GM12864 (cell line): ENCODE measurements at regions not wholly inside any gene's neighbourhood (a gene's known extent, or its start where the extent isn't known, plus 50 kb on each side); places are given as distances from the start of the nearest gene placed in this dataset.

ENCODE experiments used
- DNase-seq: peaks from one replicate; pipeline ENCODE4 v3.0.0-alpha.2; 2011; ENCODE audit warnings: low read depth
- H3K4me3 ChIP-seq: 2 replicates; pipeline ENCODE4 v1.5.1; 2011; ENCODE audit warnings: mild to moderate bottlenecking, low read depth, low read length, control low read depth
- CTCF ChIP-seq: IDR thresholded peaks from 2 replicates; pipeline ENCODE4 v1.5.1; 2011; ENCODE audit warnings: low read depth, mild to moderate bottlenecking, moderate library complexity, low read length, control low read depth, inconsistent platforms; ENCODE audit errors: missing control alignments

- H3K4me3 ChIP-seq, result no peak overlapping the region
- TF ChIP-seq CTCF, result no peak
- DNase-seq, result no peak
Measured at GRCh38 chr11:80103142-80103859, 662.5 kb upstream of the TENM4 start.

GRCh38 chr11:80097146-80097545 lies 656.3 kb upstream of the TENM4 start:
- DNase-seq, result no peak
- TF ChIP-seq CTCF, result no peak
- H3K4me3 ChIP-seq, result no peak overlapping the region

- no peak for DNase-seq
- no peak overlapping the region for H3K4me3 ChIP-seq
- TF ChIP-seq CTCF, result no peak
Measured at GRCh38 chr11:80096736-80097135, 655.9 kb upstream of the TENM4 start.

GRCh38 chr11:80086496-80087055 lies 645.7 kb upstream of the TENM4 start:
- H3K4me3 ChIP-seq, result no peak overlapping the region
- DNase-seq, result no peak
- TF ChIP-seq CTCF, result no peak

GRCh38 chr11:80085563-80085962 lies 644.7 kb upstream of the TENM4 start:
- DNase-seq, result no peak
- no peak for TF ChIP-seq CTCF
- no peak overlapping the region for H3K4me3 ChIP-seq

GRCh38 chr11:80084608-80085007 lies 643.8 kb upstream of the TENM4 start:
- TF ChIP-seq CTCF, result no peak
- no peak for DNase-seq

GRCh38 chr11:80083531-80083951 lies 642.7 kb upstream of the TENM4 start:
- no peak overlapping the region for H3K4me3 ChIP-seq
- no peak for TF ChIP-seq CTCF
- DNase-seq, result no peak

More at GRCh38 chr11:80084608-80085007, 643.8 kb upstream of the TENM4 start:
- no peak overlapping the region for H3K4me3 ChIP-seq
